Trophoblast cell (in vitro differentiated cells and primary cell): ENCODE measurements at regions not wholly inside any gene's neighbourhood (a gene's known extent, or its start where the extent isn't known, plus 50 kb on each side); places are given as distances from the start of the nearest gene placed in this dataset.

ENCODE experiments used
- DNase-seq, 2 donors: peaks; one replicate each; pipeline ENCODE4 v3.0.0-alpha.2; 2016
- H2AFZ ChIP-seq: 2 replicates; pipeline ENCODE4 v1.6.1; 2013; ENCODE audit warnings: low read length, moderate library complexity, mild to moderate bottlenecking; ENCODE audit not compliant: insufficient read depth, poor library complexity
- H2AK5ac ChIP-seq: 2 replicates; pipeline ENCODE4 v1.6.1; 2013; ENCODE audit warnings: mild to moderate bottlenecking, low read length
- H2BK120ac ChIP-seq: 2 replicates; pipeline ENCODE4 v1.6.1; 2013; ENCODE audit warnings: low read length, mild to moderate bottlenecking, moderate library complexity; ENCODE audit not compliant: insufficient read depth, poor library complexity
- H2BK12ac ChIP-seq: 2 replicates; pipeline ENCODE4 v1.6.1; 2013; ENCODE audit warnings: mild to moderate bottlenecking, low read length, moderate library complexity
- H2BK5ac ChIP-seq: 2 replicates; pipeline ENCODE4 v1.6.1; 2013; ENCODE audit warnings: low read length, low read depth, moderate library complexity, mild to moderate bottlenecking; ENCODE audit not compliant: poor library complexity
- H3K14ac ChIP-seq: 2 replicates; pipeline ENCODE4 v1.6.1; 2013; ENCODE audit warnings: mild to moderate bottlenecking, low read length
- H3K18ac ChIP-seq: 2 replicates; pipeline ENCODE4 v1.6.1; 2013; ENCODE audit warnings: mild to moderate bottlenecking, low read length
- H3K23ac ChIP-seq: 2 replicates; pipeline ENCODE4 v1.6.1; 2013; ENCODE audit warnings: low read length
- H3K27ac ChIP-seq: 2 replicates; pipeline ENCODE4 v1.5.1; 2013; ENCODE audit warnings: low read depth, mild to moderate bottlenecking, inconsistent platforms, low read length, moderate library complexity
- H3K27me3 ChIP-seq: 2 replicates; pipeline ENCODE4 v1.6.1; 2013; ENCODE audit warnings: inconsistent platforms, mild to moderate bottlenecking, low read length, moderate library complexity; ENCODE audit not compliant: insufficient read depth
- H3K36me3 ChIP-seq, 2 experiments: 1 replicate in 1 of 2; 2 replicates in 1 of 2; pipeline ENCODE4 v1.6.1; 2013; ENCODE audit warnings: low read length in 2 of 2, mild to moderate bottlenecking in 2 of 2, moderate library complexity in 1 of 2; ENCODE audit not compliant: insufficient read depth in 2 of 2, control insufficient read depth in 1 of 2
- H3K4ac ChIP-seq: 2 replicates; pipeline ENCODE4 v1.6.1; 2013; ENCODE audit warnings: low read depth, mild to moderate bottlenecking, low read length, moderate library complexity
- H3K4me1 ChIP-seq, 2 experiments: 1 replicate in 1 of 2; 2 replicates in 1 of 2; pipeline ENCODE4 v1.6.1; 2013; ENCODE audit warnings: low read length in 2 of 2, mild to moderate bottlenecking in 2 of 2, moderate library complexity in 1 of 2; ENCODE audit not compliant: insufficient read depth in 2 of 2, control insufficient read depth in 1 of 2
- H3K4me2 ChIP-seq: 2 replicates; pipeline ENCODE4 v1.6.1; 2013; ENCODE audit warnings: inconsistent platforms, mild to moderate bottlenecking, low read length, moderate library complexity
- H3K4me3 ChIP-seq: 2 replicates; pipeline ENCODE4 v1.5.1; 2013; ENCODE audit warnings: mild to moderate bottlenecking, low read depth, low read length, inconsistent platforms
- H3K79me1 ChIP-seq: one replicate; pipeline ENCODE4 v1.6.1; 2013; ENCODE audit warnings: low read length
- H3K79me2 ChIP-seq: 2 replicates; pipeline ENCODE4 v1.6.1; 2013; ENCODE audit warnings: low read length, mild to moderate bottlenecking; ENCODE audit not compliant: control insufficient read depth, insufficient read depth, poor library complexity
- H3K9ac ChIP-seq: 2 replicates; pipeline ENCODE4 v1.6.1; 2013; ENCODE audit warnings: mild to moderate bottlenecking, low read length
- H3K9me3 ChIP-seq: 2 replicates; pipeline ENCODE4 v1.6.1; 2013; ENCODE audit warnings: low read depth, mild to moderate bottlenecking, control low read depth, inconsistent platforms, low read length; ENCODE audit not compliant: insufficient read depth
- H4K12ac ChIP-seq: 2 replicates; pipeline ENCODE4 v1.6.1; 2013; ENCODE audit warnings: low read depth, mild to moderate bottlenecking, low read length, moderate library complexity
- H4K8ac ChIP-seq: 2 replicates; pipeline ENCODE4 v1.6.1; 2013; ENCODE audit warnings: low read depth, mild to moderate bottlenecking, low read length, moderate library complexity
- H4K91ac ChIP-seq: one replicate; pipeline ENCODE4 v1.6.1; 2013; ENCODE audit warnings: low read depth, mild to moderate bottlenecking, low read length, moderate library complexity
- WGBS: extraction: QIAGEN DNeasy Blood & Tissue Kit; methylation state at CpG from one replicate; pipeline ENCODE4 v1.1.7; 2013; ENCODE audit warnings: missing lambda C conversion rate; ENCODE audit not compliant: insufficient read length, insufficient coverage; ENCODE audit errors: extremely low coverage; 5-methylcytosine and 5-hydroxymethylcytosine counted together

DNA sequence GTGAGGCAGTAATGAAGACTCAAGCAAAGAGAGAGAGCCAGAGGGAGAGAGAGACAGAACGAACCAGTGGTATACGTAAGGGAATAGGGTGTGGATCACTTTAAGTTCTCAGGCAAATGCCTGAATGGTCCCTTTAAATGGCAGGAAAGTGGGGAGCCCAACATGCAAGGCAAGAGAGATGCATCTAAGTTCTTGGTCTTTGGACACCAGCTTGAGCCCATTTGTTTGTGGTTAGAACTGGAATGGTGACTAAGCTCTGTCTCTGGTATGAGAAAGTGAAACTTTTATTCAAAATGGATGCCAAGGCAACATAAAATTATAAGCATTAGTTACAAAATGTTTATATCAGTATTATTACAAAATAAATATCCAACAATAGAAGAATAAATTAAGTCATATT is 192.2 kb upstream of the ALG10 start:
- H3K4me1 ChIP-seq = no peaks in the 10 kb centered on the region
- H4K12ac ChIP-seq = no peak overlapping the region
- no peaks in the 10 kb centered on the region for H3K79me2 ChIP-seq
- peak overlapping the region; percentile 86 for H3K23ac ChIP-seq
- H3K79me1 ChIP-seq = no peaks in the 10 kb centered on the region
- no peak overlapping the region for H3K9ac ChIP-seq
- no peak overlapping the region for H3K4ac ChIP-seq
- H3K27ac ChIP-seq = no peak overlapping the region
- DNase-seq = no peak
- H3K14ac ChIP-seq = no peak overlapping the region
- no peak overlapping the region for H2BK120ac ChIP-seq
- H3K9me3 ChIP-seq = no peaks in the 10 kb centered on the region
- no peak overlapping the region for H2BK12ac ChIP-seq
- H3K27me3 ChIP-seq = no peaks in the 10 kb centered on the region
- no peak overlapping the region for H2AFZ ChIP-seq
- H4K91ac ChIP-seq = no peak overlapping the region
- H3K4me2 ChIP-seq = no peak overlapping the region
- no peak overlapping the region for H2BK5ac ChIP-seq
- H2AK5ac ChIP-seq = no peak overlapping the region
- no peaks in the 10 kb centered on the region for H3K36me3 ChIP-seq
- no peak overlapping the region for H3K18ac ChIP-seq
- no CpG with 5 or more reads among the region's 2 CpGs for WGBS
- H4K8ac ChIP-seq = no peak overlapping the region
- H3K4me3 ChIP-seq = no peak overlapping the region

DNA sequence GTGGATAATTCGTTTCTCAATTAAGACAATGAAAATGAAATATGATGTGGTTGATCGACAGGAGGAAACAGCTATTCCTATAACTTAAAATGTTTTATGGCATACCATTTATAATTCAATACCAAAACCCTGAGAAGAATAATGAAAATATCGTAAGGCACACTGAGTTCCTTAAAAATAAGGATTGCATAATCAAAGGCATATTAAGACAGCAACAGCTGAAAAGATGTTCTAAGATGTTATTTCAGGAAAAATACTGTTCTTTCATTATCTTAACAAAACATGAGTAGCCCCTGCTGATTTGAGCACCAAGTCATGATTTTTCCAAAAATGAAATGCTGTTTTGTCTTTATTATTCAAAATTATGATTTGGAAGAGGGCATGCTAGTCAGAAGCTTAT is 189.4 kb upstream of the ALG10 start:
- Histone ChIP-seq H4K91ac (no peak overlapping the region), H2BK12ac (no peak overlapping the region), H3K4ac (no peak overlapping the region), H4K12ac (no peak overlapping the region), H3K14ac (no peak overlapping the region), H3K27me3 (no peaks in the 10 kb centered on the region), H3K4me3 (no peak overlapping the region), H3K36me3 (no peaks in the 10 kb centered on the region), H3K79me2 (no peaks in the 10 kb centered on the region), H3K9ac (no peak overlapping the region), H3K4me2 (no peak overlapping the region), H3K23ac (no peak overlapping the region), H4K8ac (no peak overlapping the region), H2BK120ac (no peak overlapping the region), H3K18ac (no peak overlapping the region), H3K4me1 (no peaks in the 10 kb centered on the region), H3K9me3 (no peaks in the 10 kb centered on the region), H2BK5ac (no peak overlapping the region), H3K27ac (no peak overlapping the region), H2AFZ (no peak overlapping the region), H2AK5ac (no peak overlapping the region), H3K79me1 (no peaks in the 10 kb centered on the region)
- DNase-seq = no peak
- no CpG with 5 or more reads among the region's 3 CpGs for WGBS

DNA sequence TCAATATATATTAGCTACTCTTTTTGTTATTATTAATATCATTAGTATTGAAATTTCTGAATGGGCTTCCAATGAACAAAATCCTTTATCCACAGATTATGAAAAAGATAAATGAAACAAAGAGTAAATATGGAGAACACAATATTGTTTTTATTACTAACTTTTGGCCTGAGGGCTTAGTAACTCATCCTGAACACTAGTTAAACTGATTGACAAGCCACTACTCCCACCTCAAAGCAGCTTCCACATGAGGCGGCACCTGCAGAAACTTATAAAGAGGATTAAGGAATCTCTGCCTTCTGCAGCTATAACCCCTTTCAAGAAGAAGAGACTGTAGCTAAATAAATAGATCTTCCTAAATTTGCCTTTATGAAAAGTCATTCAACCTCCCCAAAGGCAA is 187.6 kb upstream of the ALG10 start:
- no CpG with 5 or more reads among the region's 1 CpG for WGBS
- no peak overlapping the region for H3K4me3 ChIP-seq
- no peak overlapping the region for H2BK5ac ChIP-seq
- H3K27ac ChIP-seq = no peak overlapping the region
- no peak for DNase-seq
- H3K23ac ChIP-seq = no peak overlapping the region
- H4K12ac ChIP-seq = no peak overlapping the region
- no peaks in the 10 kb centered on the region for H3K79me2 ChIP-seq
- no peaks in the 10 kb centered on the region for H3K79me1 ChIP-seq
- H3K4ac ChIP-seq = no peak overlapping the region
- no peak overlapping the region for H4K91ac ChIP-seq
- no peak overlapping the region for H2BK120ac ChIP-seq
- no peaks in the 10 kb centered on the region for H3K27me3 ChIP-seq
- no peak overlapping the region for H3K4me2 ChIP-seq
- no peak overlapping the region for H2AK5ac ChIP-seq
- H3K36me3 ChIP-seq = no peaks in the 10 kb centered on the region
- H4K8ac ChIP-seq = no peak overlapping the region
- no peaks in the 10 kb centered on the region for H3K9me3 ChIP-seq
- H3K14ac ChIP-seq = no peak overlapping the region
- no peak overlapping the region for H3K9ac ChIP-seq
- no peak overlapping the region for H3K18ac ChIP-seq
- H2BK12ac ChIP-seq = no peak overlapping the region
- no peaks in the 10 kb centered on the region for H3K4me1 ChIP-seq
- H2AFZ ChIP-seq = no peak overlapping the region

DNA sequence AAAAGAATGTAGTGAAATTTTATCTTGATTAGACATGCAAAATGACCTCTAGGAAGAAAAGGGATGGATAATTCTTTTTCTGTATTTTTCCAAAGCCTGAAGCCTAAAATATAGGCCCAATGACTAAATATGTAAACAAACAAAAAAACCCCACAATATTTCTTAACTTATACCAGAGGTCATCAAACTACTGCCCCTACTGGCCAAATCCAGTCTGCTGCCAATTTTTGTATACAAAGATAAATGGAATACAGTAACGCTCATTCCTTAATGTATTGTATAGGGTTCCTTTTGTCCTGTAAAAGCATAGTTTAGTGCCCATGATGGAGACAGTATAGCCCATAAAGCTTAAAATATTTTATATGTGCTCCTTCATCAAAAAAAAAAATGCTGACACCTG is 145.7 kb upstream of the ALG10 start:
- H3K9me3 ChIP-seq = no peaks in the 10 kb centered on the region
- H2BK120ac ChIP-seq = no peak overlapping the region
- WGBS = no CpG with 5 or more reads among the region's 1 CpG
- H3K18ac ChIP-seq = no peak overlapping the region
- H3K27me3 ChIP-seq = no peaks in the 10 kb centered on the region
- H3K14ac ChIP-seq = no peak overlapping the region
- no peak overlapping the region for H4K8ac ChIP-seq
- H3K4me2 ChIP-seq = no peak overlapping the region
- H3K27ac ChIP-seq = no peak overlapping the region
- H4K12ac ChIP-seq = no peak overlapping the region
- H3K23ac ChIP-seq = no peak overlapping the region
- no peaks in the 10 kb centered on the region for H3K79me1 ChIP-seq
- no peak for DNase-seq
- H4K91ac ChIP-seq = no peak overlapping the region
- H2AK5ac ChIP-seq = no peak overlapping the region
- H3K4me1 ChIP-seq = no peaks in the 10 kb centered on the region
- no peaks in the 10 kb centered on the region for H3K36me3 ChIP-seq
- H2BK12ac ChIP-seq = no peak overlapping the region
- no peak overlapping the region for H2BK5ac ChIP-seq
- no peaks in the 10 kb centered on the region for H3K79me2 ChIP-seq
- H3K4me3 ChIP-seq = no peak overlapping the region
- no peak overlapping the region for H2AFZ ChIP-seq
- H3K9ac ChIP-seq = no peak overlapping the region
- H3K4ac ChIP-seq = no peak overlapping the region
